ENCODE measurements at regions not wholly inside any gene's neighbourhood (a gene's known extent, or its start where the extent isn't known, plus 50 kb on each side); places are given as distances from the start of the nearest gene placed in this dataset.

- no peak for DNase-seq (ENCODE audit: low read depth in 2 of 2)
These were observed 171.4 kb downstream of the SUCLA2 start for GRCh38 chr13:47829690-47830089.

GRCh38 chr13:47826471-47826870 is 174.6 kb downstream of the SUCLA2 start:
- DNase-seq (ENCODE audit: low read depth in 2 of 2) = no peak

- no peak for DNase-seq (ENCODE audit: low read depth in 2 of 2)
These were observed 179.0 kb downstream of the SUCLA2 start for GRCh38 chr13:47822036-47822435.

GRCh38 chr13:47816831-47817230 is 184.2 kb downstream of the SUCLA2 start:
- DNase-seq (ENCODE audit: low read depth in 2 of 2) = no peak

- no peak for DNase-seq (ENCODE audit: low read depth in 2 of 2)
These were observed 187.4 kb downstream of the SUCLA2 start for GRCh38 chr13:47813718-47814117.

- DNase-seq (ENCODE audit: low read depth in 2 of 2) = no peak
These were observed 191.7 kb downstream of the SUCLA2 start for GRCh38 chr13:47809411-47809810.

GRCh38 chr13:47803131-47803530 is 197.9 kb downstream of the SUCLA2 start:
- no peak for DNase-seq (ENCODE audit: low read depth in 2 of 2)

GRCh38 chr13:47801555-47801954 is 199.5 kb downstream of the SUCLA2 start:
- no peak for DNase-seq (ENCODE audit: low read depth in 2 of 2)

GRCh38 chr13:47800593-47800992 is 200.5 kb downstream of the SUCLA2 start:
- no peak for DNase-seq (ENCODE audit: low read depth in 2 of 2)

- DNase-seq (ENCODE audit: low read depth in 2 of 2) = peak in 1 of 2 donors; percentile 7
These were observed 202.2 kb downstream of the SUCLA2 start for GRCh38 chr13:47798906-47799305.

- no peak for DNase-seq (ENCODE audit: low read depth in 2 of 2)
These were observed 202.9 kb downstream of the SUCLA2 start for GRCh38 chr13:47798194-47798593.

GRCh38 chr13:47796816-47797215 is 204.3 kb downstream of the SUCLA2 start:
- DNase-seq (ENCODE audit: low read depth in 2 of 2) = no peak

GRCh38 chr13:47794963-47795362 is 206.1 kb downstream of the SUCLA2 start:
- DNase-seq (ENCODE audit: low read depth in 2 of 2) = no peak

- no peak for DNase-seq (ENCODE audit: low read depth in 2 of 2)
These were observed 210.3 kb downstream of the SUCLA2 start for GRCh38 chr13:47790755-47791154.

- no peak for DNase-seq (ENCODE audit: low read depth in 2 of 2)
These were observed 212.2 kb downstream of the SUCLA2 start for GRCh38 chr13:47788844-47789243.

- no peak for DNase-seq (ENCODE audit: low read depth in 2 of 2)
These were observed 226.4 kb downstream of the SUCLA2 start for GRCh38 chr13:47774671-47774994.

- DNase-seq (ENCODE audit: low read depth in 2 of 2) = no peak
These were observed 236.3 kb downstream of the SUCLA2 start for GRCh38 chr13:47764817-47765216.

- no peak for DNase-seq (ENCODE audit: low read depth in 2 of 2)
These were observed 243.5 kb downstream of the SUCLA2 start for GRCh38 chr13:47757466-47758080.

- DNase-seq (ENCODE audit: low read depth in 2 of 2) = no peak
These were observed 253.2 kb downstream of the SUCLA2 start for GRCh38 chr13:47747901-47748300.

GRCh38 chr13:47726394-47726793 is 274.7 kb downstream of the SUCLA2 start:
- no peak for DNase-seq (ENCODE audit: low read depth in 2 of 2)

- DNase-seq (ENCODE audit: low read depth in 2 of 2) = no peak
These were observed 277.2 kb downstream of the SUCLA2 start for GRCh38 chr13:47723898-47724297.

- no peak for DNase-seq (ENCODE audit: low read depth in 2 of 2)
These were observed 281.9 kb downstream of the SUCLA2 start for GRCh38 chr13:47719164-47719563.

- DNase-seq (ENCODE audit: low read depth in 2 of 2) = no peak
These were observed 282.5 kb downstream of the SUCLA2 start for GRCh38 chr13:47718556-47718955.

GRCh38 chr13:47708386-47708785 is 292.7 kb downstream of the SUCLA2 start:
- DNase-seq (ENCODE audit: low read depth in 2 of 2) = no peak

Measured in dermis microvascular lymphatic vessel endothelial cell (primary cell).